Fibroblast of villous mesenchyme (primary cell): ENCODE measurements at regions not wholly inside any gene's neighbourhood (a gene's known extent, or its start where the extent isn't known, plus 50 kb on each side); places are given as distances from the start of the nearest gene placed in this dataset.
A peak's percentile ranks its signal among the peaks of the same experiment; 100 is the strongest.

ENCODE experiments used
- DNase-seq: peaks from one replicate; pipeline ENCODE4 v3.0.0-alpha.2; 2010; ENCODE audit warnings: low read depth
- H3K4me3 ChIP-seq: 2 replicates; pipeline ENCODE4 v1.5.1; 2011; ENCODE audit warnings: low read depth, mild to moderate bottlenecking, low read length
- CTCF ChIP-seq: IDR thresholded peaks from 2 replicates; pipeline ENCODE4 v1.5.1; 2012; ENCODE audit warnings: low read depth, mild to moderate bottlenecking, low read length; ENCODE audit not compliant: insufficient read depth

GRCh38 chr3:148642214-148642613, 55.5 kb upstream of the AGTR1 start:
- DNase-seq: no peak

GRCh38 chr3:148642616-148643015, 55.1 kb upstream of the AGTR1 start:
- TF ChIP-seq CTCF: no peak
- DNase-seq: peak; percentile 34
- no peak overlapping the region for H3K4me3 ChIP-seq

More at GRCh38 chr3:148642214-148642613, 55.5 kb upstream of the AGTR1 start:
- no peak overlapping the region for H3K4me3 ChIP-seq
- no peak for TF ChIP-seq CTCF

- DNase-seq: peak; percentile 80
- no peak for TF ChIP-seq CTCF
- no peak overlapping the region for H3K4me3 ChIP-seq
These were observed 54.3 kb upstream of the AGTR1 start for GRCh38 chr3:148643389-148643840.

GRCh38 chr3:148646126-148646665, 51.5 kb upstream of the AGTR1 start:
- TF ChIP-seq CTCF: no peak
- DNase-seq: no peak
- no peak overlapping the region for H3K4me3 ChIP-seq
